ENCODE measurements at regions not wholly inside any gene's neighbourhood (a gene's known extent, or its start where the extent isn't known, plus 50 kb on each side); places are given as distances from the start of the nearest gene placed in this dataset.

DNA sequence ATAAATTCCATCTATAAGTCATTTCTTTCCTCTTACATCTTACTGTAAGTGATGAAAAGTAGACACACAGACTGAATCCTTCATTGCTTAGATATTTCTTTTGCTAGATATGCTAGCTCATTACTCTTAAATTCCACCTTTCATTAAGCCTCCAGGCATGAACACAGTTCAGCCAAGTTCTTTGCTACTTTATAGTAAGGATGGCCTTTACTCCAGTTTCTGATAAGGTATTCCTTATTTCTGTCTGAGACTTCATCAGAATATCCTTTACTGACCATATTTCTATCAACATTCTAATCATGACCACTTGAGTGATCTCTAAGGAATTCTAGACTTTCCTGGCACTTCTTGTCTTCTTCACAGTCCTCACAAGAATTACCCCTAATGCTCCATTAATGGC, 191.7 kb upstream of the KCTD3 start:
- TF ChIP-seq CTCF (IDR thresholded peaks at IDR 0.05; ENCODE audit: low read depth, low read length, missing control alignments) = no peak

GRCh38 chr1:215376544-215377264, 190.4 kb upstream of the KCTD3 start:
- no peak overlapping the region for H3K4me3 ChIP-seq (replicated peaks; ENCODE audit: low read depth, low read length)
- DNase-seq (ENCODE audit: extremely low read depth, low read depth) = no peak
- TF ChIP-seq CTCF (IDR thresholded peaks at IDR 0.05; ENCODE audit: low read depth, low read length, missing control alignments) = no peak

More for the DNA sequence above, 191.7 kb upstream of the KCTD3 start:
- DNase-seq (ENCODE audit: extremely low read depth, low read depth) = no peak
- no peak overlapping the region for H3K4me3 ChIP-seq (replicated peaks; ENCODE audit: low read depth, low read length)

DNA sequence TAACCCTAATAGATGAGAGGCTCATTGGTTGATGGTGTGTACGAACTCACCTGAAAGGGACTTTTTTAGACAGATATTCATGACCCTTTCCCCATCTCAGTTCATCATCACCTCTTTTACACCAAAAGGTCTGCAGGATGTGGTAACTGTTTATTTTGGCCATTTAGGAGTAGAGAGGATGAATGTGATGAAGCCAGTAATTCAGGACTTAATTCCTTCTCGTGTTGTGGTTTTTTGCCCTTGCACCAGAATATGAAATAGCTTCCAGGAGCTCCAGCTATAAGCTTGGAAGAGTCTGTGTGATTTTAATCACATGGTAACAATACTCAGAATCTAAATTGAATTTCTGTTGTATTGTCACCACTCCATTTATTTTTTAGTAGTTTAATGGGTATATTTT, 189.4 kb upstream of the KCTD3 start:
- no peak overlapping the region for H3K4me3 ChIP-seq (replicated peaks; ENCODE audit: low read depth, low read length)
- TF ChIP-seq CTCF (IDR thresholded peaks at IDR 0.05; ENCODE audit: low read depth, low read length, missing control alignments) = no peak
- DNase-seq (ENCODE audit: extremely low read depth, low read depth) = no peak

- no peak for TF ChIP-seq CTCF (IDR thresholded peaks at IDR 0.05; ENCODE audit: low read depth, low read length, missing control alignments)
- DNase-seq (ENCODE audit: extremely low read depth, low read depth) = no peak
- H3K4me3 ChIP-seq (replicated peaks; ENCODE audit: low read depth, low read length) = no peak overlapping the region
Observed at GRCh38 chr1:215380566-215380965, 186.5 kb upstream of the KCTD3 start.

DNA sequence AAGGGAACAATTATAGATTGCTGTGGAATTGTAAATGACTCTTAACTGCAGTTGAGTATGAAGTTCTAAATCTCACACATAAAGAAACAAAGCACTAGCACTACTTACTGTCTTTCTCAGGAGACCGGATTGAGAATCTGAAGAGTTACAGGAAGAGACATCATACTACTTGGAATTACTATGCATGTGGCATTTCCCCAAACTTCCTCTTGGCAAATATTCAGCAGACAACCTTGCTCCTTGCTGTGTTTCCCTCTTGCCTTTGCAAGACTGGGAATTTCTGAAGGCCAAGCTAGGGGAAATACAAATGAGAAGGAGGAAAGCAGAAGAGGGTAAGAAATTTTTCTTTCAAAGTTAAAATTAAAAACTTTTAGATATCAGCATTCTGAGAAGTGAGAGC, 173.6 kb upstream of the KCTD3 start:
- no peak for TF ChIP-seq CTCF (IDR thresholded peaks at IDR 0.05; ENCODE audit: low read depth, low read length, missing control alignments)
- DNase-seq (ENCODE audit: extremely low read depth, low read depth) = no peak
- no peak overlapping the region for H3K4me3 ChIP-seq (replicated peaks; ENCODE audit: low read depth, low read length)

GRCh38 chr1:215394084-215394991, 172.8 kb upstream of the KCTD3 start:
- H3K4me3 ChIP-seq (replicated peaks; ENCODE audit: low read depth, low read length) = no peak overlapping the region
- TF ChIP-seq CTCF (IDR thresholded peaks at IDR 0.05; ENCODE audit: low read depth, low read length, missing control alignments) = no peak
- DNase-seq (ENCODE audit: extremely low read depth, low read depth) = no peak

Measured in HFF-Myc (cell line).